HepG2 (cell line): ENCODE measurements at regions not wholly inside any gene's neighbourhood (a gene's known extent, or its start where the extent isn't known, plus 50 kb on each side); places are given as distances from the start of the nearest gene placed in this dataset.

ENCODE experiments used
- ATAC-seq: fragments of 200-7000 bp; cut with Tn5 transposase; 3 replicates; pipeline ENCODE4 v1.9.1; 2020; ENCODE audit warnings: mild to moderate bottlenecking, moderate library complexity
- BruUV-seq: library from RNA; stranded (reverse); fragments of 400-500 nt; replicated peaks from 2 replicates; lab custom pipeline; 2021; lab: Mats Ljungman, UMichigan
- CTCF ChIA-PET: fragments of 300-600 bp; formaldehyde crosslinking; extraction: SDS; loops from one replicate; lab custom pipeline; 2021; ENCODE audit warnings: low total read pairs, inconsistent platforms, low intra/inter-chr PET ratio; lab: Yijun Ruan, JAX
- POLR2A ChIA-PET: fragments of 350-600 bp; sonication (Branson Sonifier 250); formaldehyde crosslinking; loops from one replicate; lab custom pipeline; 2020; ENCODE audit warnings: antibody characterized with exemption, inconsistent platforms; lab: Yijun Ruan, JAX
- DNase-seq: peaks from one replicate; pipeline ENCODE4 v3.0.0-alpha.2; 2015; ENCODE audit warnings: low spot score
- FAIRE-seq: peaks from 3 replicates; lab custom pipeline; 2011; peaks lifted over from hg19 to GRCh38; lab: Jason Lieb, UNC
- H2AFZ ChIP-seq: one replicate; pipeline ENCODE4 v1.6.1; 2011; ENCODE audit warnings: low read length, inconsistent platforms
- H3K27ac ChIP-seq: fragments of 300-600 bp; 3 replicates; pipeline ENCODE4 v1.8.0; 2011; ENCODE audit warnings: mixed run types, mild to moderate bottlenecking, mixed read lengths, low read length, inconsistent platforms; ENCODE audit not compliant: insufficient read depth; ENCODE audit errors: extremely low read length
- H3K27me3 ChIP-seq, 2 experiments: fragments of 200-600 bp in 1 of 2; 2 replicates in 1 of 2; 3 replicates in 1 of 2; pipeline versions ENCODE4 v1.6.0 to v1.8.0; 2011; ENCODE audit warnings: low read length in 2 of 2, mild to moderate bottlenecking in 2 of 2, moderate library complexity in 2 of 2, inconsistent platforms in 1 of 2; ENCODE audit not compliant: insufficient read depth in 2 of 2, control insufficient read depth in 1 of 2
- H3K36me3 ChIP-seq, 2 experiments: fragments of 200-600 bp in 1 of 2; replicated peaks in 1 of 2; 2 replicates in 1 of 2; 3 replicates in 1 of 2; pipeline versions ENCODE4 v1.5.1 to v1.8.0; 2011; ENCODE audit warnings: low read length in 2 of 2, inconsistent platforms in 1 of 2; ENCODE audit not compliant: insufficient read depth in 2 of 2, control insufficient read depth in 1 of 2
- H3K4me1 ChIP-seq: 2 replicates; pipeline ENCODE4 v1.5.1; 2012; ENCODE audit warnings: low read length, inconsistent platforms; ENCODE audit not compliant: insufficient read depth
- H3K4me2 ChIP-seq: 2 replicates; pipeline ENCODE4 v1.6.0; 2011; ENCODE audit warnings: low read depth, low read length, inconsistent platforms
- H3K4me3 ChIP-seq, 3 experiments: fragments of 200-600 bp in 1 of 3; sonication (generic), shearing (Covaris generic) in 1 of 3; replicated peaks in 1 of 3; 2 replicates each; pipeline ENCODE4 v1.5.1; 2011 to 2016; ENCODE audit warnings: low read length in 3 of 3, inconsistent platforms in 2 of 3, low read depth in 2 of 3, mild to moderate bottlenecking in 2 of 3, control low read depth in 1 of 3, mixed read lengths in 1 of 3; ENCODE audit not compliant: insufficient read depth in 1 of 3
- H3K79me2 ChIP-seq: one replicate; pipeline ENCODE4 v1.6.1; 2011; ENCODE audit warnings: low read length, inconsistent platforms; ENCODE audit not compliant: insufficient read depth
- H3K9ac ChIP-seq: 2 replicates; pipeline ENCODE4 v1.6.0; 2011; ENCODE audit warnings: mild to moderate bottlenecking, low read depth, low read length, inconsistent platforms; ENCODE audit not compliant: insufficient read depth
- H3K9me3 ChIP-seq: 2 replicates; pipeline ENCODE4 v1.5.1; 2012; ENCODE audit warnings: mild to moderate bottlenecking, low read length
- H4K20me1 ChIP-seq: 2 replicates; pipeline ENCODE4 v1.6.0; 2011; ENCODE audit warnings: inconsistent platforms, mild to moderate bottlenecking, low read length, moderate library complexity; ENCODE audit not compliant: insufficient read depth
- BCL6 ChIP-seq: IDR thresholded peaks from 2 replicates; pipeline ENCODE4 v1.6.1; 2016; ENCODE audit warnings: missing genetic modification reagents, missing compliant biosample characterization
- GFI1 ChIP-seq: sonication (generic); formaldehyde crosslinking; IDR thresholded peaks from 2 replicates; pipeline ENCODE4 v1.5.0; 2020; ENCODE audit warnings: missing genetic modification reagents, mild to moderate bottlenecking, borderline replicate concordance
- KLF12 ChIP-seq: sonication (generic); formaldehyde crosslinking; IDR thresholded peaks from 2 replicates; pipeline ENCODE4 v1.4.0; 2020; ENCODE audit warnings: missing genetic modification reagents, borderline replicate concordance
- MEIS2 ChIP-seq: sonication (generic); formaldehyde crosslinking; IDR thresholded peaks from 2 replicates; pipeline ENCODE4 v1.9.0; 2021; ENCODE audit warnings: mild to moderate bottlenecking, missing genetic modification reagents
- PHF8 ChIP-seq: sonication (generic); formaldehyde crosslinking; IDR thresholded peaks from 2 replicates; pipeline ENCODE4 v1.5.0; 2020; ENCODE audit warnings: missing genetic modification reagents
- XBP1 ChIP-seq: sonication (generic); formaldehyde crosslinking; IDR thresholded peaks from 2 replicates; pipeline ENCODE4 v1.5.0; 2020; ENCODE audit warnings: missing genetic modification reagents
- ZFAT ChIP-seq: sonication (generic); formaldehyde crosslinking; conservative IDR thresholded peaks from 2 replicates; pipeline ENCODE4 v1.8.1; 2023; ENCODE audit warnings: missing genetic modification reagents, inconsistent platforms
- ZFP90 ChIP-seq: sonication (generic); formaldehyde crosslinking; IDR thresholded peaks from 2 replicates; pipeline ENCODE4 v1.8.0; 2022; ENCODE audit warnings: missing genetic modification reagents, mild to moderate bottlenecking, inconsistent platforms, borderline replicate concordance
- ZNF30 ChIP-seq: sonication (generic); formaldehyde crosslinking; IDR thresholded peaks from 2 replicates; pipeline ENCODE4 v1.5.0; 2020; ENCODE audit warnings: mild to moderate bottlenecking, missing genetic modification reagents
- ZNF564 ChIP-seq: sonication (generic); formaldehyde crosslinking; IDR thresholded peaks from 2 replicates; pipeline ENCODE4 v1.8.1; 2023; ENCODE audit warnings: mild to moderate bottlenecking, missing genetic modification reagents
- ZNF616 ChIP-seq: sonication (generic); formaldehyde crosslinking; IDR thresholded peaks from 2 replicates; pipeline ENCODE4 v1.5.0; 2020; ENCODE audit warnings: low read depth, mild to moderate bottlenecking, missing genetic modification reagents
- WGBS: methylation state at CpG from one replicate; pipeline ENCODE4 v1.1.6; 2017; ENCODE audit warnings: low lambda C conversion rate; 5-methylcytosine and 5-hydroxymethylcytosine counted together
- in situ Hi-C: cut with HindIII; loops from 2 replicates; pipeline ENCODE4 v1.10.0; 2017; ENCODE audit warnings: low pct_unique_long_range_greater_than_20kb; ENCODE audit not compliant: extremely low pct_ligation_motif_present
- intact Hi-C: fragments of 100-400 bp; cut with micrococcal nuclease; formaldehyde crosslinking; loops from one replicate; pipeline ENCODE4 v1.10.0; 2022; ENCODE audit not compliant: unreplicated experiment
- TF ChIP-seq, protein P1 (sequence below): sonication (generic); formaldehyde crosslinking; conservative IDR thresholded peaks from 2 replicates; pipeline ENCODE4 v1.8.1; 2023; ENCODE audit warnings: missing genetic modification reagents
- TF ChIP-seq, protein P2 (sequence below): sonication (generic); formaldehyde crosslinking; IDR thresholded peaks from 2 replicates; pipeline ENCODE4 v1.5.0; 2020; ENCODE audit warnings: mild to moderate bottlenecking, missing genetic modification reagents, moderate library complexity

DNA sequence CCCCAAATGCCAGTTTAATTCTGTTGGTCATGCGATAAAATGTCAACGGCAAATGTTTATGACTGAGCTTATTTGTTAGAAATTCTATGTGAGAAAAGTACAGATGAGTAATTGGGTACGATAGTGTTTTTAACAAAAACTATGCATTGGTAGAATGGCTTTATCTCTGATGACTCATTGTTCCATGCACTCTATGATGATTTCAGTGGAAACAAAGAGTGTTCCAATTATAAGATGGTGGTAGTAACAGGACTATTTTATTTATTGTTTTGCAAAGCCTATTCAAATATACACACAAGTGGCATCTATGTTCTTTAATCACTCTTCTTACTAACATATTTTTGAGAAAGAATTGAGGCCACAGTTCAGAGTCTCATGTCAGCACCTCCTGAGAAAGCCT lies 353.7 kb upstream of the IRX2 start:
- H3K79me2 ChIP-seq: no peaks in the 10 kb centered on the region

More for the DNA sequence above, 353.7 kb upstream of the IRX2 start:
- BruUV-seq: no TSS peak
- intact Hi-C loops (no loop called here), in situ Hi-C loops (no loop called here)
- H3K9ac ChIP-seq: no peak overlapping the region
- no peaks in the 10 kb centered on the region for H4K20me1 ChIP-seq
- no peaks in the 10 kb centered on the region for H3K36me3 ChIP-seq
- H3K4me1 ChIP-seq: no peaks in the 10 kb centered on the region
- FAIRE-seq: no peak
- peaks cover 0 to 36% of the 10 kb centered on the region in 2 experiments; a peak in 4 of 5 replicates for H3K27me3 ChIP-seq
- ChIA-PET POLR2A (no interaction called here), CTCF (no interaction called here)
- H3K4me3 ChIP-seq: no peak overlapping the region
- DNase-seq: no peak
- H3K27ac ChIP-seq: no peak overlapping the region
- TF ChIP-seq ZNF616 (no peak), ZNF30 (CRISPR knock-in tag) (no peak), KLF12 (no peak), PHF8 (CRISPR knock-in tag) (no peak), ZFAT (no peak), ZFP90 (CRISPR knock-in tag) (no peak), BCL6 (CRISPR knock-in tag) (no peak), MEIS2 (CRISPR knock-in tag) (no peak), GFI1 (CRISPR knock-in tag) (no peak), XBP1 (no peak), ZNF564 (CRISPR knock-in tag) (no peak)
- TF ChIP-seq, protein P1, sequence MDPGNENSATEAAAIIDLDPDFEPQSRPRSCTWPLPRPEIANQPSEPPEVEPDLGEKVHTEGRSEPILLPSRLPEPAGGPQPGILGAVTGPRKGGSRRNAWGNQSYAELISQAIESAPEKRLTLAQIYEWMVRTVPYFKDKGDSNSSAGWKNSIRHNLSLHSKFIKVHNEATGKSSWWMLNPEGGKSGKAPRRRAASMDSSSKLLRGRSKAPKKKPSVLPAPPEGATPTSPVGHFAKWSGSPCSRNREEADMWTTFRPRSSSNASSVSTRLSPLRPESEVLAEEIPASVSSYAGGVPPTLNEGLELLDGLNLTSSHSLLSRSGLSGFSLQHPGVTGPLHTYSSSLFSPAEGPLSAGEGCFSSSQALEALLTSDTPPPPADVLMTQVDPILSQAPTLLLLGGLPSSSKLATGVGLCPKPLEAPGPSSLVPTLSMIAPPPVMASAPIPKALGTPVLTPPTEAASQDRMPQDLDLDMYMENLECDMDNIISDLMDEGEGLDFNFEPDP (CRISPR knock-in tag): no peak
- TF ChIP-seq, protein P2, sequence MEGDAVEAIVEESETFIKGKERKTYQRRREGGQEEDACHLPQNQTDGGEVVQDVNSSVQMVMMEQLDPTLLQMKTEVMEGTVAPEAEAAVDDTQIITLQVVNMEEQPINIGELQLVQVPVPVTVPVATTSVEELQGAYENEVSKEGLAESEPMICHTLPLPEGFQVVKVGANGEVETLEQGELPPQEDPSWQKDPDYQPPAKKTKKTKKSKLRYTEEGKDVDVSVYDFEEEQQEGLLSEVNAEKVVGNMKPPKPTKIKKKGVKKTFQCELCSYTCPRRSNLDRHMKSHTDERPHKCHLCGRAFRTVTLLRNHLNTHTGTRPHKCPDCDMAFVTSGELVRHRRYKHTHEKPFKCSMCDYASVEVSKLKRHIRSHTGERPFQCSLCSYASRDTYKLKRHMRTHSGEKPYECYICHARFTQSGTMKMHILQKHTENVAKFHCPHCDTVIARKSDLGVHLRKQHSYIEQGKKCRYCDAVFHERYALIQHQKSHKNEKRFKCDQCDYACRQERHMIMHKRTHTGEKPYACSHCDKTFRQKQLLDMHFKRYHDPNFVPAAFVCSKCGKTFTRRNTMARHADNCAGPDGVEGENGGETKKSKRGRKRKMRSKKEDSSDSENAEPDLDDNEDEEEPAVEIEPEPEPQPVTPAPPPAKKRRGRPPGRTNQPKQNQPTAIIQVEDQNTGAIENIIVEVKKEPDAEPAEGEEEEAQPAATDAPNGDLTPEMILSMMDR: no peak
- no peak for ATAC-seq
- no peak overlapping the region for H3K4me2 ChIP-seq
- no peaks in the 10 kb centered on the region for H3K9me3 ChIP-seq
- 69% methylated on average over 3 of the region's 3 CpGs for WGBS
- H2AFZ ChIP-seq: no peak overlapping the region
